ENCODE measurements at regions not wholly inside any gene's neighbourhood (a gene's known extent, or its start where the extent isn't known, plus 50 kb on each side); places are given as distances from the start of the nearest gene placed in this dataset.

DNA sequence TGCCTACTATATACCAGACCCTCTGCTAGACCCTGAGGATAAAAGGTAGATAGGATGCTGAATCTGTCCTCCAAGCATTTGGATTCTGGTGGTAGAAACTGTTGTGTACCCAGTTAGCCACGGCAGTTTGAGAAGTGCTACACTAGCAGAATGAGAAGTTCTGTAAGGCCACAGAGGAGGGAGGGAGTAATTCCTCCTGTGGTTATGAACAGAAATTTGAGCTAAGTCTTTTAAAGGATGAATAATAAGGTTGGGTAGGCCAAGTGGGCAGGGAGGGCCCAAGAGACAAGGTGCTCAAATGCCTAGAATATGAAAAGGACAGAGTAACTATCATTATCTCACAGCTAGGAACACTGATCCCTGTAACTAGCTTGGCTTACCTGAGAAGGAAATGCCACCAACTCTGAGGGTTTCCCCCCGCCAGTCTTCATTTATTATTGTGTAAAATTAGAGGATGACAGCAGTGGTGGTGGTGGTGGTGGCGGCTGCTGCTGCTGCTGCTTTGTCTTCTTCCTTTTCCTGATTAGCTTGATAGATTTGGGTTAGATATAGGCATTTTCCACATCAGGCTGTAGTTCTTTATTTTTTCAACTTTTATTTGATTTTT, 243.3 kb downstream of the PRL start:
- Histone ChIP-seq H3K9ac (replicated peaks; ENCODE audit: extremely low read depth, insufficient read depth, low read length) (no peak overlapping the region), H3K27ac (ENCODE audit: insufficient read depth, low read depth, low read length) (no peak overlapping the region), H3K4me2 (ENCODE audit: insufficient read depth, low read length) (no peak overlapping the region), H2AFZ (ENCODE audit: low read depth, low read length) (no peak overlapping the region), H4K20me1 (replicated peaks; ENCODE audit: control insufficient read depth, extremely low read depth, insufficient read depth, low read length) (no peaks in the 10 kb centered on the region), H3K4me3 (replicated peaks in 1 of 3; ENCODE audit: insufficient read depth in 1 of 3, low read depth in 1 of 3, low read length in 3 of 3) (no peak overlapping the region), H3K27me3 (ENCODE audit: control insufficient read depth in 2 of 2, insufficient read depth in 2 of 2, low read length in 2 of 2) (no peaks in the 10 kb centered on the region), H3K9me1 (replicated peaks; ENCODE audit: control insufficient read depth, extremely low read depth, insufficient read depth, low read length) (no peaks in the 10 kb centered on the region), H3K9me3 (replicated peaks; ENCODE audit: control insufficient read depth, insufficient read depth, low read length) (no peaks in the 10 kb centered on the region), H3K79me2 (ENCODE audit: control insufficient read depth, insufficient read depth, low read length) (no peaks in the 10 kb centered on the region), H3K4me1 (ENCODE audit: control insufficient read depth, extremely low read depth, insufficient read depth, low read length) (no peaks in the 10 kb centered on the region), H3K36me3 (ENCODE audit: control insufficient read depth in 2 of 2, extremely low read depth in 1 of 2, insufficient read depth in 2 of 2, low read length in 2 of 2) (no peaks in the 10 kb centered on the region)
- no TSS peak for BruUV-seq (replicated peaks)
- DNase-seq (ENCODE audit: low read depth, low spot score) (no peak), FAIRE-seq (no peak)
- intact Hi-C loops (cut with micrococcal nuclease) (no loop called here), dilution Hi-C loops (cut with MboI; ENCODE audit: extremely low pct_ligation_motif_present, low sequenced_read_pairs) (no loop called here)
- TF ChIP-seq GATA2 (IDR thresholded peaks at IDR 0.05; ENCODE audit: insufficient read depth, insufficient read length, low read depth, low read length) (no peak), JUN (IDR thresholded peaks at IDR 0.05; ENCODE audit: borderline replicate concordance, insufficient read depth, insufficient read length, low read depth) (no peak), POLR2AphosphoS5 (IDR thresholded peaks at IDR 0.05; ENCODE audit: insufficient read depth, low read depth, low read length) (no peak), POLR2A (IDR thresholded peaks at IDR 0.05; ENCODE audit: low read depth, low read length) (no peak), FOS (IDR thresholded peaks at IDR 0.05; ENCODE audit: borderline replicate concordance, insufficient read depth, low read length) (no peak), EZH2 (IDR thresholded peaks at IDR 0.05; ENCODE audit: borderline replicate concordance, low read depth, low read length, severe bottlenecking) (no peak), MYC (IDR thresholded peaks at IDR 0.05; ENCODE audit: low read depth, low read length) (no peak)
- TF ChIP-seq, protein P1, sequence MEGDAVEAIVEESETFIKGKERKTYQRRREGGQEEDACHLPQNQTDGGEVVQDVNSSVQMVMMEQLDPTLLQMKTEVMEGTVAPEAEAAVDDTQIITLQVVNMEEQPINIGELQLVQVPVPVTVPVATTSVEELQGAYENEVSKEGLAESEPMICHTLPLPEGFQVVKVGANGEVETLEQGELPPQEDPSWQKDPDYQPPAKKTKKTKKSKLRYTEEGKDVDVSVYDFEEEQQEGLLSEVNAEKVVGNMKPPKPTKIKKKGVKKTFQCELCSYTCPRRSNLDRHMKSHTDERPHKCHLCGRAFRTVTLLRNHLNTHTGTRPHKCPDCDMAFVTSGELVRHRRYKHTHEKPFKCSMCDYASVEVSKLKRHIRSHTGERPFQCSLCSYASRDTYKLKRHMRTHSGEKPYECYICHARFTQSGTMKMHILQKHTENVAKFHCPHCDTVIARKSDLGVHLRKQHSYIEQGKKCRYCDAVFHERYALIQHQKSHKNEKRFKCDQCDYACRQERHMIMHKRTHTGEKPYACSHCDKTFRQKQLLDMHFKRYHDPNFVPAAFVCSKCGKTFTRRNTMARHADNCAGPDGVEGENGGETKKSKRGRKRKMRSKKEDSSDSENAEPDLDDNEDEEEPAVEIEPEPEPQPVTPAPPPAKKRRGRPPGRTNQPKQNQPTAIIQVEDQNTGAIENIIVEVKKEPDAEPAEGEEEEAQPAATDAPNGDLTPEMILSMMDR (IDR thresholded peaks at IDR 0.05; ENCODE audit: extremely low read depth in 1 of 2, insufficient read depth in 1 of 2, low read depth in 1 of 2, low read length in 2 of 2), result no peak
- TF ChIP-seq, protein P2, sequence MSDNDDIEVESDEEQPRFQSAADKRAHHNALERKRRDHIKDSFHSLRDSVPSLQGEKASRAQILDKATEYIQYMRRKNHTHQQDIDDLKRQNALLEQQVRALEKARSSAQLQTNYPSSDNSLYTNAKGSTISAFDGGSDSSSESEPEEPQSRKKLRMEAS (IDR thresholded peaks at IDR 0.05; ENCODE audit: insufficient read depth, insufficient read length), result no peak
- POLR2A ChIA-PET, result no interaction called here
- CTCF ChIA-PET, result interaction anchor here (1.1 kb wide), 1 partner anchor 11 kb away, joined by 4 read pairs; no protein-coding TSS in a partner anchor

Data from endothelial cell of umbilical vein (primary cell).